HG02798 (cell line): ENCODE measurements at regions not wholly inside any gene's neighbourhood (a gene's known extent, or its start where the extent isn't known, plus 50 kb on each side); places are given as distances from the start of the nearest gene placed in this dataset.
"Not testable (repeated sequence)": the region's sequence is repeated elsewhere in the genome, so short reads cannot be mapped to it uniquely, and the experiment has no call there.

ENCODE experiments used
- ATAC-seq: cut with Tn5 transposase; IDR thresholded peaks from one replicate; pipeline ENCODE4 v1.9.1; 2021; ENCODE audit warnings: mild to moderate bottlenecking; ENCODE audit not compliant: unreplicated experiment, poor library complexity

DNA sequence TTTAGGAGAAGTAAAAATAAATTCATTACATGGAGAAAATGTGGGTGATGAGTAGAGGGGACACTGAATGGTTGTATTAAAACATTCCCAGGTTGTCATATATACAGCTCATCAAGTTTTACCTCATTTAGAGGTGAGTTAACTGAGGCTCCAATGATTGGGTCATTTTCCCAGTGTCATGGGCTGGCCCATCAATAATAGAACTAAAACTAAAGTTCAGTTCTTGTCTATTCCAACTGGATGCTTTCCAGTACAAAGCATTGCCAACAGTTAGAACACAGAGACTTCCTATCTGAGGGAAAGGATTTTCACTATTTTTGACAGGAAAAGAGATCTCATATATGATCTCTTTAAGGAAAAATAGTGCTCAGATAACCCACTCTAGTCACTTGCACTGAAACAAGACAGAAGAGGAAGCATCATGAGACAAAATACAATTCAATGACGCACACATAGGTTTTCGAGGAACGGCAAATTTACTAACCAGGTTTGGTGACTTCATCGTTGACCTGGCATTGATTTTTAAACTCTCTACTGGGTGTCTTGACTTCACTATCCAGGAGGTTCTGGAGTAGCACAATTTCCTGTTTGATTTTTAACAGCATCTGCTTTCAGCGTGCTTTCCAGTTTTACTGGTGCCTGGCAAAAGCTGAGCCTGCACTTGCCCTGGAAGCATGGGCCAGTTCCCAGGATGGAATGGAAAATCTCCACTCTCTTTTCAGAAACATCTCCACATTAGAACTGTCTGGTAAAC lies 195.5 kb upstream of the FBXL4 start:
- ATAC-seq = no peak

DNA sequence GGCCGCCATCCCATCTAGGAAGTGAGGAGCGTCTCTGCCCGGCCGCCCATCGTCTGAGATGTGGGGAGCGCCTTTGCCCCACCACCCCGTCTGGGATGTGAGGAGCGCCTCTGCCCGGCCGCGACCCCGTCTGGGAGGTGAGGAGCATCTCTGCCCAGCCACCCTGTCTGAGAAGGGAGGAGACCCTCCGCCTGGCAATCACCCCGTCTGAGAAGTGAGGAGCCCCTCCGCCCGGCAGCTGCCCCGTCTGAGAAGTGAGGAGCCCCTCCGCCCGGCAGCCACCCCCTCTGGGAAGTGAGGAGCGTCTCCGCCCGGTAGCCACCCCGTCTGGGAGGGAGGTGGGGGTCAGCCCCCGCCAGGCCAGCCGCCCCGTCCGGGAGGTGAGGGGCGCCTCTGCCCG lies 194.2 kb upstream of the FBXL4 start:
- ATAC-seq = not testable (repeated sequence)

DNA sequence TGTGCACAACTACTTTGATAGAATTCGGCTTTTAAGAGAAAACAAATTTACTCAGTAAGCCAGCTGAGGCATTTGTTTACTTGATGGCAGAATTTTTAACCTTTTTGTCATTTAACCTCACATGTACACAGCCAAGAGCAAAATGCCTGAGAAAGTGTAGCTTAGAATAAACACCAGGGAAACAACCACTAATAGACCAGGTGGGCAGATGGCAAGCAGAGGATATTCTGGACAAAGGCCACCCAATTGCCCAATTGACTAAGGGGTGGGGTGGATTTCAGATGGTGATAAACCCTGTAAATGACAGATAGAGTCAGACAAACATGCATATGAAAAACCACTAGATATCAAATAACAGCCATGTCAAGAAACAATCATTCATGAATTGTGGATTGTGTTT lies 190.7 kb upstream of the FBXL4 start:
- no peak for ATAC-seq

DNA sequence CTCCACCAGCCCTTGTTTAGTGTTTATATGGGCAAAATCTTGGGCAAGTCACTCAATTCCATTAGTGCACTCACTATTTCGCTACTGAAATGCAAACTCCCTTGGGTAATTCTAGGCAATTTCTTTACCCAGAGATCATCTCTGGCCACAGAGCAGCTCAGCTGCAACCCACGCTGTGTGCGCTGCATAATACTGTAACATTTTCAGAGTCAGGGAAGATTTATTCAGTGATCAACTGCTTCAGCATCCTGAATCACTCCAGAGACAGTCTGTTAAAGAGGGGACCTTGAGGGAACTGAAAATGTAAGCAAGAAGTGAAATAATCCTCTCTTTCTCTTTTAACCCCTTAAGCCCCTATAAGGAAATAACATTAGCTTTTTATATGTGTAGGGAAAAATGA lies 189.6 kb upstream of the FBXL4 start:
- ATAC-seq = no peak

DNA sequence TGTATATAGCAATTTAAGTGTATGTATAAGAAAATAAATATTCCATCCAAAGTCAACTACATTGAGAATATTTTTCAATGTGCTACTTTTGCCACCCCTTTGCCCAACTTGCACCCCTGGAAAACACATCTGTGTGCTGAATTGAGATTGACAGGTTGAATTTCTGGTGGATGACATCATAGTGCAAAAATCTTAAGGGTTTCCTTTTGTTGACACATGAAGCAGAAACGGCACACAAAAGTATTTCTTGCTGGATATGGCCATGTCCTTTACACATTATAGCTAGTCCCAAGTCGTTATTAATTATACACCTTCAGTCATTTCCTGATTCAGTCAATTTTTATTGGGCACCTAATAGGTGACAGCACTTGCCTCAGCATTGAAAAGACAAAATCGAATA lies 188.7 kb upstream of the FBXL4 start:
- ATAC-seq = no peak

DNA sequence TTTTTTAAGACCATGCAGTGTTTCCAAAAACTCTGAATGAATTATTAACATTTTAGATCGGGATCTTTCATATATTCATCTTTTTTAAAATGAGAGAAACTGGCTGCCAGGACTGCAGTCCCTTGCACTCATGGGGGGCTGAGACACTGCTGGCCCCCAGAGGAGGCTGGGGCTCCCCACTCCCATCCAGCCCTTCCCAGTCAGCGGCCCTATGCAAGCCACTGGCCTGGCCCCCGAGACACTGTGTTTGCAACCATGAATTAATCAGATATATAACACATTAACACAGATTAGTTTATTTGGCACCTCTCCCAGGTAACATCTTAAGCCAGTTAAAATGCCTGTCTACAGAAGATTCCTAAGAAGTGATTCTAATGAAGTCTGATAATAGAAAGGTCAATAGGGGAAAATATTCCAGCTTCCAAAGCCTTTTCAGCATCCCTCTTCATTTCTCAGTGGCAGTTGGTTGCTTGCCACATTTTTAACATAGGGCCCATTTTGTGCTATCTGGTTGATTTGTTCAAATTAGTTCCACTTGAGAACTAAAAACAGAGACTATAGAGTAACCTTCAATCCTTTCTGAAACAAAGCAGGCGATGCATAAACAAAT lies 184.4 kb upstream of the FBXL4 start:
- ATAC-seq = no peak

DNA sequence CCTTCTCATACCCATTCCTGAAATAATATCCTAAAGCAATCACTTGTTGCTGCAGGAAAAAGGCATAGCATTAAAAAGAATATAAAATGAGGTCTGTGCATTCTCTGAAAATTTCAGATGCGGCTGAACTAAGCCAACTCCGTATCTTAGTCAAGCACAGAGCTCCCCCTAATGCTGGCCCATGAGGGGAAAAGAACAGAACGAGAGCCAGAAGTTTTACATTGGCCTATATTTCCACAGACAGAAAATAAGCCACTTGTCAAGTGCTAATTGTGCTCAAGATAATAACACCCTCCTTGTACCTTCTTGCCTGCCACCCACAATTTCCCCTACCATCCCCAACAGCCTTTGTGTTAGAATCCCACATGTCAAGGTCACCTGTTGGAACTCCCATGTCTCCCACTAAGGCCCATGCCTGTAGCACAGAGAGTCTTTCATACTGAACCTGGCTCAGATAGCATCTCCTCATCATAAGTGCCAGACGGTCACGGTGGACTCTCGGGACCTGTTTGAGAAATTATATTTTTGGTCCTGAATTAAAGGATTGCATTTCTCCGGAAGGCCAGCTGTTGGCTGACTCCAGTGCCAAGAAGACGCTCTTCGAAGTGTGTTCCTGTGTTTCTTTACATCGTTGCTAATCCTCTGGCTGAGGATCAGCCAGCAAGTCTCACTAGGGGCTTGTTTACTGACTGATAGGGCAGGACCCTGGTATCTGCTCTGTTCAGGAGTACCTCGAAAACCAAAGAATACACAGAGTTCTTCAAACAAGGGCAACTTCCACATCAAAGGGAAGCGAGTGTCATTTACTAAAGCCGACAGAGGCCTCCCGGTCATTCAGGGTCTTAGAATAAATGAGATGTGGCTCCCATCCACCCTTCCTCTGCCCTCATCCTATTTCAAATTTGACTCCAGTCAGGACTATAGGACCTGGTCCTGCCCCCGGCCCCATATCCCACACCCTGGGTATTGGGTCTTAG lies 183.4 kb upstream of the FBXL4 start:
- no peak for ATAC-seq

DNA sequence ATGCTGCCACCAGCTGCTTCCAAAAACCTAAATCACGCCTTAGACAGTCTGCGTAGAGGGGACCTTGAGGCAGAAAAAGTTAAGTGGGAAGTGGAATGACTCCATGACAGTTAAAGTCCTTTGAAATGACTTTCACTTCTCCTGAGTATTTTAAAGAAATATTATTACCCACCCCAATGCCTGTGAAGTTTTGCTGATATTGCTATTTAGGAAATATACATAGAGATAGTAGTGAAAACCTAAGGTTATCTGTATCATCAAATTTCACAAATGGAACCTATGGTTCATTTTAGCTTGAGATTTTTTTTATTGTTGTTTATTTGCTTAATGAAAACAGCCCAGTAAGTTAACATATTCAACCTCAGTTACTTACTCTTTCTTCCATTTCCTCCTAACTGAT lies 182.1 kb upstream of the FBXL4 start:
- no peak for ATAC-seq

DNA sequence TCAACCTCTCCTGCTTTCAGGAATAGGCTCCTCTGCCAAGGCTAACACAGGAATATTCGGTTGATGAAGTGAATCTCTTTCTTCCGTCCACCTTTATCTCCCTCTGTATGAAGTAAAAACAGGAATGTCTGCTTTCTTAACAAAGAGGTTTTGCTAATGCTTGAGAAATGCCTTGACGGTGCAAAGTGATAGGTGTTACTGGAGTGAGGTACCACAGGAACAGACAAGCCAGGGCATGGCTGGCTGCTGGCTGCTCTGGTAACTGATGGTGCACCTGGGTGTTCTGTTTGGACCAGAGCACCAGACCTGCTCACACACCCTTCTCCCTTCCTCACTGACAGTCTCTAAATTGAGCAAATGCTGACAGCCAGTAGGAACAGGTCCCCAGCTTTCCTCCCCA lies 174.0 kb upstream of the FBXL4 start:
- no peak for ATAC-seq

DNA sequence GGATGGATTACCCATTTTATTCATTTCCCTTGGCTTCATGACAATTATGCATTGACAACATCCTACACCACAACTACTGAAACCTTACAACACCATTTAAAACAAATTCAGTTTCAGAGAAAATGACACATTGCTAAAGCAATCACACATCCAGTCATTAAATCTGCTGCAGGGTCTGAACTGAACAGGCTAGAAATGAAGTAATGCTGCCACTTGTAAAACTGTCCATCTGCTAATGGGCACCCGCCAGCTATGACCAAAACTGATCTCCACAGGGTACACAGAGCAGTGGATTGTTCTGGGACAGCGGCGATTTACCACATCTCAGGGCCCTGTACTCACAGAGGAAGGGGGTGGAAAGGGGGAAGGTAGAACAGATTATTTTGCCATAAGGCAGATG lies 172.9 kb upstream of the FBXL4 start:
- no peak for ATAC-seq

DNA sequence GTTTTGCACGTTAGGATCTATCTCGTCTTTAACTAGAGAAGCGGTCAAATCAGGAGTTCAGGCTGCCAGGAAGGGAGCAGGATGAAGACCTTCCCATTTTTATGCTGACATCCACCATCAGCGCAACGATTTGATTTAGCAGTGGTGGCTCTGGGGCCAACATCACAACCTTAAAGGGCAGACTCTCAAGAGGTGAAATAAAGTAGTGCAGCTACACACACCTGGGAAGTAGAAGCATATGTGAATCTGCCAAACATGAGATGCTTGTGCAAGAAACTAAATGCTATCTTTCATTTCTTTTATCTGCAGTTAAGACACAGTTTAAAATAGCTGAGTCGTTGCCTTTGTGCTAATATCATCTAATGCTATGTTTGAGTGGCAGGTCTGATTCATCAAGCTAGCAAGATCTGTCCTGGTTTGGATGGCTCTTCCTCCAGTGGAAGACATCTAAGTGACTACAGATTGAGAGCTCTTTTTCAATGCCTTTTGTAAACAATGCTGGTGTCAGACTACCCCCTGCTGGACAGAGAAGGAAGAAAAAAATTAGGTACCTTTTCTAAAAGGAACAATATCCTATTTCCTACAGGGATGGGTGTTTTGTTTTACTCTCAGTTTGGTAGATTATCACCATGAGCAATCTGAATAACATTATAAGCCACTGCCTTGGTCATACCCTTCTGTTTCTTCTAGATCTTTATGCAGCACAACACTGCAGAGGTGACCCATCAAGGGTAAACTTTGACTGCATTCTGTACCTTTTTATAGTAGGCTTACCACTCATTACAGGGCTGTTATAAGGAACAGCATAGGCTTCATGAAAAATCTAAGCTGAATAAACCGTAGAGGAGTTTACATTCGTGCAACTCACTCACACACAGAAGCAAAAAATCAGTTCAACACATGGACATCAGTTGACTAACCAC lies 171.6 kb upstream of the FBXL4 start:
- peak; percentile 71 for ATAC-seq

DNA sequence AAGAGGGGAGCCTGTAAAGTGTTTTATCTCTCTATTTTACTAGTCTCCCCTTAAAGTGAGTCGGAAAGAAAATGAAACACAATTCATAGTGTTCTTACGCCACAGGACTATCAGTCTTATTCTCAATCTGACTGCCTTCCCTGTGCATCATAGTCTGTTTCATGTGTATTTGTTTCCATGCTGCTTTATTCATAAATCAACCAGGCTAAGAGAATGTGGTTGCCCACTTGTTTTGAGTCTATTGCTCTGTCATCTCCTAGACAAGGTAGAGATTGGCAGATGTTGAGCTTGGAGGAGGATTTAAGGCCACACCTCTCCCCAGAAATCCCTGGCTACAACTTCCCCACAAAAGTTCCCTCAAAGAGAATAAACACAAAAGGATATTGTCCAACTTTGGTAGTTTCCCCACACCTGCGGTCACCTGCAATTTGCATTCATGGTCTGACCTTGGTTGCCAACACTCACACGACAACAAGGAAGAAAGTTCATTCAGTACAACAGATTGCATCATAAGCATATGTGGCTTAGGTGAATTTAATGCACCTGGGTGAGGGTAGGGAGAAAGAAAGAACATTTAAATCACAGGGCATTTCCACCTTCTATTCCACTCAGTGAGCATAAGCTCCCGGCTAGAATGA lies 167.1 kb upstream of the FBXL4 start:
- ATAC-seq = no peak

DNA sequence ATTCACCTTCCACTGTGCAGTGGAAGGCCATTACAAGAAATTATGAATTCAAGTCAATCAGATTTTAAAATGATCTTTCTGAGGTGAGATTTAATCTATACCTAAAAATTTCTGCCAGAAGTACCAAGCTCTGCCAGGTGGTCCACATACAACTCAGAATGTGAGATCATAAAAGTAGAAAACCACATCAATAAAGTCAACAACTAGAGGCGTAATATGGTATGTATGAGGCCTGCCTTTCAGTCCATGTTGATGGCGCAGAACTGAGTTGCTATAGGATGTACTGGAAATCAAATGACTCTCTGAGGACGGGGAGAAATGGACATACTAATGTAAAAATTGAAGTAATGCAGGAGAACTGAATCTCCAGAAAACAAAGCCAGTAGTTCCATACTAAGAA lies 163.8 kb upstream of the FBXL4 start:
- no peak for ATAC-seq

DNA sequence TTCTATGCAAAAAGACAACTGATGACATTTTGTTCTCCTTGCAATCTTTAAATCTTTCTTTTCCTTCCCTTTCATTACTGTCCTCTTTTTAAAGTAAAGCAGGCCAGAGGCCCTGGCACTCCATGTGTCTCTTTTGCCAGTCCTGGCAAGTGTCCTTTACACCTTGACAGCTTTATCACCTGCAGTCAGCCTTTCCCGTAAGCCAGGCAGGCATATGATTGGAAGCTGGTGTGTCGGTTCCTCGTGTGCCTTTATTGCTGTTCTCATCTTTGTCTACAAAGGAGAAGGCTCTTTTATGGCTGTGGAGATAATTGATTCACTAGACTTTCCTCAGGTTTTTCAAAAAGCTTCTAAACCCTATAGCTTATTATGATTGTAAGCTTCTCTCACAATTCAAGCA lies 162.3 kb upstream of the FBXL4 start:
- no peak for ATAC-seq

DNA sequence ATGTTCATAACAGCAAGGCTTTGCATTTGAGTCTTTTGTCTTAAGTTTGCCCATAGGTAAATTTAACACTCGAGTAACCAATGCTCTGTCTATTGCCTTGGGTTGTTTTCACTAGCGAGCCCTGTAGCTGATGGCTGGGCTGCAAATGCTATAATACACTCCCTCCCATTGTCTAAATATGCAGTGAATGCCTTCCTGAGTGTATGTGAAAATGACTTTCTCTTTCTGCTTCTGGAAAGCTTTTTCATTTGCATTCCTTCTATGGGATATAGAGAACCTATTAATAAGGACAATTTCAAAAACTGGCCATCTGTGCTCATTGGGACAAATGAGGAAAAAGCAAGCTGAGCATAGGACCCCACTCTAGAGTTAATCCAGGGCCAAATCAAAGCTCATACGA lies 156.5 kb upstream of the FBXL4 start:
- no peak for ATAC-seq

DNA sequence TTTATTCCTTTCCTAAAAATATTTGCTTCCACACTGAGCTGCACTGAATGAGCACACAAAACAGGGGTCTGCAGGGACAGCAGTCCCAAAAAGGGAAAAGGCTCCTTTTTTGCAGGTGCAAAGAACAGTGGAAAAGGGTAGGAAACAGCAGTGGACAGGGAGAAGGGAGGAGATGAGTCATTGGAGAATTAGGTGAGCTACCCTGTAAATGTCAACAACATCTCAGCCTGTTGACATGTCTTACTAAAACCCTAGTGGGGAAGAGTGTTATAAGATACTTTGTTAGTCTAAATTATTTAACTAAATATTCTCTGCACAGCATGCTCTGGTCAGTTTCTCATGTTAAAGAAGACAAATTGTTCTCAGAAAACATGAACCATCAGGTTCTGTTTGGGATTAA lies 151.5 kb upstream of the FBXL4 start:
- no peak for ATAC-seq

DNA sequence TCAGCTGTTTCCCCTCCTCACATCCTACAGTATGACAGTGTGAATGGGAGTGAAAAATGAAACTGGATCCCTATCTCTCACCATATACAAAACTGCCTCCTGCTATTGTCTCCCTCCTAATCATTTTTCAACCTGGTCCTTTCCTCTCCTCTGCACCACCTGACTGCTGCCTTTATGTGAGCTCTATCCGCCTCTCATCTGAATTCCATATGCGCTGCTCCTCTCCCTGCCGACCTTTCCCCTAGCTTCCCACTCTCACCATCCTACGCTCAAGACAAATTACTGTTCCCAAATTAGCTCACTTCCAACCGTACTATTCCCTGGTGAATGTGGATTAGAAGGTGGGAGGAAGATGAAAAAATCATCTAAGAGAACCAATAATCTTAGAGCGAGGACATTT lies 148.4 kb upstream of the FBXL4 start:
- no peak for ATAC-seq

DNA sequence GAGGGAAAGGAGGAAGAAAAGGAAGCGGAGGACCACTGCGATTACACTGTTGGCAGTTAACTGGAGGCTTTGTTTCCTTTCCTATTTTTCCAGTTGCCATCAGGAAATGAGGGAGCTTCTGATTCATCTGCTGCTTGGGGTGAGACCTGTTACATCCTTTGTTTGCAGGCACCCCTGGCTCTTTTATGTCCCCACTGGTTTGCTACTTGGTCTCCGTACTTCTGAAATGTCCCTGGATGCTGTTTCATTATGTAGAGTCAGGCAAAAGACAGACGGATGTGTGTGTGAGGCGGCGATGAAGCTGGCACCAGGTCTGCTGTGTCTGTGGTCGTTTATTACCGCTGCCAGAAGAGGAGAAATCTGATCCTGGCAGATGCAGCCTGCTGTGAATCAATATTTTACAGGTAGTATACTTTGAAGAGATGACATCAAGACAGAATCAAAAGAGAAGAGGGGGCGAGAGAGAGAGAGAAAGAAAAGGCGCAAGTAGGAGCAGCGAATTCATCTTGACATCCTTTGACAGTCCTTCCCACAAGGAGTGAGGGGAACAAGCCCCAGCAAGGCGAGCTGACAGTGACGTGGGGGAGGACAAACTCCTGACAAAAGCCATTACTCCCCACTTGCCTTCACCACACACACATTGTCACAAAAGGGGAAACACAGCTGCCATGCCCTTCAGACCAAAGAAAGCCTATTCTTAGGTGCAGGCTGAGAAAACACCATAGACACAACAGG lies 145.9 kb upstream of the FBXL4 start:
- no peak for ATAC-seq

DNA sequence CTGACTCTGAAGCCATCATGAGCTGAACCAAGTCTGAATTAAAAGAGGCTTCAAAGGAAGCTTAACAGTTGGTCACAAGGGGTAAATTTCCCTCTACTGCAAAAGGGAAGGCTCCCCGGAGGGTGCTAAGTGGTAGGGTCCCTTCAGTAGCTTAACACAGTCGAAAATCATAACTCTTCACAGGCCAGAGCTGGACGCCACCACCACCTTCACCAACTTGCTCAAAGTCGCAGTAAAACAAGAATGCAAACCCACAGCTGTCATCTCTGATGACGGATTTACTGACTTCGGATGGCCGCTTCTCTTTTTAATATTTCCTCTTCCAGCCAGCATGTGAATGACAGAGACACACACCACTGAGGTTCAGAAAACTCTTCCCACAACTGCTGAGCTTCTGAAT lies 144.7 kb upstream of the FBXL4 start:
- ATAC-seq = peak; percentile 25
